RWPE1 (cell line): ENCODE measurements at regions not wholly inside any gene's neighbourhood (a gene's known extent, or its start where the extent isn't known, plus 50 kb on each side); places are given as distances from the start of the nearest gene placed in this dataset.

Experiments
- CTCF ChIA-PET: fragments of 350-600 bp; sonication (Branson Sonifier 250); formaldehyde crosslinking; extraction: SDS; loops from one replicate; lab custom pipeline; 2021; lab: Yijun Ruan, JAX
- POLR2A ChIA-PET: fragments of 400-600 bp; formaldehyde crosslinking; extraction: SDS; loops from one replicate; lab custom pipeline; 2020; ENCODE audit warnings: antibody characterized with exemption; ENCODE audit not compliant: low non-redundant PET; lab: Yijun Ruan, JAX
- DNase-seq: peaks from one replicate; pipeline ENCODE4 v3.0.0; 2012; ENCODE audit warnings: low spot score
- H3K27ac ChIP-seq: fragments of 450-650 bp; 2 replicates; pipeline ENCODE4 v1.5.1; 2017
- CTCF ChIP-seq: fragments of 450-650 bp; conservative IDR thresholded peaks from 2 replicates; pipeline ENCODE4 v1.5.1; 2017; ENCODE audit warnings: low read depth, mild to moderate bottlenecking

GRCh38 chr5:166952048-166952447 lies 1339.4 kb upstream of the WWC1 start:
- CTCF ChIA-PET, result no interaction called here
- no peak for TF ChIP-seq CTCF
- POLR2A ChIA-PET, result no interaction called here
- H3K27ac ChIP-seq, result no peak overlapping the region
- no peak for DNase-seq

GRCh38 chr5:166957782-166958181 lies 1333.7 kb upstream of the WWC1 start:
- no peak for TF ChIP-seq CTCF
- POLR2A ChIA-PET, result no interaction called here
- CTCF ChIA-PET, result interaction anchor here (0.6 kb wide), 1 partner anchor 10 kb away, joined by 7 read pairs; no protein-coding TSS in a partner anchor
- H3K27ac ChIP-seq, result no peak overlapping the region
- DNase-seq, result no peak

GRCh38 chr5:166959766-166960165 lies 1331.7 kb upstream of the WWC1 start:
- ChIA-PET POLR2A (no interaction called here), CTCF (no interaction called here)
- TF ChIP-seq CTCF, result no peak

GRCh38 chr5:166961028-166961427 lies 1330.4 kb upstream of the WWC1 start:
- POLR2A ChIA-PET, result no interaction called here
- no peak for DNase-seq
- H3K27ac ChIP-seq, result no peak overlapping the region
- CTCF ChIA-PET, result interaction anchor here (0.6 kb wide), 2 partner anchors 283 to 595 kb away, joined by 3 to 4 read pairs; no protein-coding TSS in a partner anchor
- TF ChIP-seq CTCF, result no peak

More at GRCh38 chr5:166959766-166960165, 1331.7 kb upstream of the WWC1 start:
- H3K27ac ChIP-seq, result no peak overlapping the region
- no peak for DNase-seq

- CTCF ChIA-PET, result interaction anchor here (0.6 to 0.7 kb wide), 2 partner anchors 274 to 282 kb away, joined by 3 to 4 read pairs; no protein-coding TSS in a partner anchor
- no peak overlapping the region for H3K27ac ChIP-seq
- DNase-seq, result no peak
- TF ChIP-seq CTCF, result no peak
- POLR2A ChIA-PET, result interaction anchor here (0.7 kb wide), 1 partner anchor 14 kb away, joined by 5 read pairs; no protein-coding TSS in a partner anchor
These were observed 1329.5 kb upstream of the WWC1 start for GRCh38 chr5:166961913-166962312.

GRCh38 chr5:166962461-166962860 lies 1329.0 kb upstream of the WWC1 start:
- ChIA-PET POLR2A (interaction anchor here (0.7 kb wide), 1 partner anchor 14 kb away, joined by 5 read pairs; no protein-coding TSS in a partner anchor), CTCF (interaction anchor here (0.7 kb wide), 1 partner anchor 274 kb away, joined by 3 read pairs; no protein-coding TSS in a partner anchor)
- no peak for TF ChIP-seq CTCF
- no peak for DNase-seq
- no peak overlapping the region for H3K27ac ChIP-seq
